ENCODE measurements at regions not wholly inside any gene's neighbourhood (a gene's known extent, or its start where the extent isn't known, plus 50 kb on each side); places are given as distances from the start of the nearest gene placed in this dataset.

GRCh38 chr1:38448893-38449292 lies 402.3 kb upstream of the POU3F1 start:
- TF ChIP-seq JUND (IDR thresholded peaks at IDR 0.05; ENCODE audit: low read depth) = no peak
- in situ Hi-C loops (cut with HindIII; ENCODE audit: low pct_unique_long_range_greater_than_20kb, low sequenced_read_pairs) = no loop called here
- no peak for DNase-seq (ENCODE audit: low read depth in 1 of 2, low spot score in 1 of 2)

GRCh38 chr1:38446936-38447335 lies 400.3 kb upstream of the POU3F1 start:
- DNase-seq (ENCODE audit: low read depth in 1 of 2, low spot score in 1 of 2) = no peak
- in situ Hi-C loops (cut with HindIII; ENCODE audit: low pct_unique_long_range_greater_than_20kb, low sequenced_read_pairs) = no loop called here
- TF ChIP-seq JUND (IDR thresholded peaks at IDR 0.05; ENCODE audit: low read depth) = no peak

GRCh38 chr1:38444770-38445442 lies 398.3 kb upstream of the POU3F1 start:
- DNase-seq (ENCODE audit: low read depth in 1 of 2, low spot score in 1 of 2) = no peak
- in situ Hi-C loops (cut with HindIII; ENCODE audit: low pct_unique_long_range_greater_than_20kb, low sequenced_read_pairs) = no loop called here
- TF ChIP-seq JUND (IDR thresholded peaks at IDR 0.05; ENCODE audit: low read depth) = no peak

- in situ Hi-C loops (cut with HindIII; ENCODE audit: low pct_unique_long_range_greater_than_20kb, low sequenced_read_pairs) = no loop called here
- DNase-seq (ENCODE audit: low read depth in 1 of 2, low spot score in 1 of 2) = no peak
- no peak for TF ChIP-seq JUND (IDR thresholded peaks at IDR 0.05; ENCODE audit: low read depth)
Measured at GRCh38 chr1:38444311-38444710, 397.7 kb upstream of the POU3F1 start.

- TF ChIP-seq JUND (IDR thresholded peaks at IDR 0.05; ENCODE audit: low read depth) = no peak
- no peak for DNase-seq (ENCODE audit: low read depth in 1 of 2, low spot score in 1 of 2)
- in situ Hi-C loops (cut with HindIII; ENCODE audit: low pct_unique_long_range_greater_than_20kb, low sequenced_read_pairs) = no loop called here
Measured at GRCh38 chr1:38440402-38440801, 393.8 kb upstream of the POU3F1 start.

- no peak for DNase-seq (ENCODE audit: low read depth in 1 of 2, low spot score in 1 of 2)
- no peak for TF ChIP-seq JUND (IDR thresholded peaks at IDR 0.05; ENCODE audit: low read depth)
- in situ Hi-C loops (cut with HindIII; ENCODE audit: low pct_unique_long_range_greater_than_20kb, low sequenced_read_pairs) = no loop called here
Measured at GRCh38 chr1:38436749-38437148, 390.2 kb upstream of the POU3F1 start.

- no peak for DNase-seq (ENCODE audit: low read depth in 1 of 2, low spot score in 1 of 2)
- TF ChIP-seq JUND (IDR thresholded peaks at IDR 0.05; ENCODE audit: low read depth) = no peak
- in situ Hi-C loops (cut with HindIII; ENCODE audit: low pct_unique_long_range_greater_than_20kb, low sequenced_read_pairs) = no loop called here
Measured at GRCh38 chr1:38436006-38436405, 389.4 kb upstream of the POU3F1 start.

GRCh38 chr1:38433084-38433722 lies 386.6 kb upstream of the POU3F1 start:
- no peak for DNase-seq (ENCODE audit: low read depth in 1 of 2, low spot score in 1 of 2)
- in situ Hi-C loops (cut with HindIII; ENCODE audit: low pct_unique_long_range_greater_than_20kb, low sequenced_read_pairs) = no loop called here
- TF ChIP-seq JUND (IDR thresholded peaks at IDR 0.05; ENCODE audit: low read depth) = no peak

GRCh38 chr1:38431535-38432376 lies 385.2 kb upstream of the POU3F1 start:
- in situ Hi-C loops (cut with HindIII; ENCODE audit: low pct_unique_long_range_greater_than_20kb, low sequenced_read_pairs) = no loop called here
- TF ChIP-seq JUND (IDR thresholded peaks at IDR 0.05; ENCODE audit: low read depth) = no peak
- no peak for DNase-seq (ENCODE audit: low read depth in 1 of 2, low spot score in 1 of 2)

GRCh38 chr1:38430949-38431348 lies 384.4 kb upstream of the POU3F1 start:
- DNase-seq (ENCODE audit: low read depth in 1 of 2, low spot score in 1 of 2) = no peak
- in situ Hi-C loops (cut with HindIII; ENCODE audit: low pct_unique_long_range_greater_than_20kb, low sequenced_read_pairs) = no loop called here
- TF ChIP-seq JUND (IDR thresholded peaks at IDR 0.05; ENCODE audit: low read depth) = no peak

- DNase-seq (ENCODE audit: low read depth in 1 of 2, low spot score in 1 of 2) = no peak
Measured at GRCh38 chr1:38424677-38425076, 378.1 kb upstream of the POU3F1 start.

GRCh38 chr1:38420666-38421065 lies 374.1 kb upstream of the POU3F1 start:
- DNase-seq (ENCODE audit: low read depth in 1 of 2, low spot score in 1 of 2) = no peak
- TF ChIP-seq JUND (IDR thresholded peaks at IDR 0.05; ENCODE audit: low read depth) = no peak
- in situ Hi-C loops (cut with HindIII; ENCODE audit: low pct_unique_long_range_greater_than_20kb, low sequenced_read_pairs) = no loop called here

More at GRCh38 chr1:38424677-38425076, 378.1 kb upstream of the POU3F1 start:
- no peak for TF ChIP-seq JUND (IDR thresholded peaks at IDR 0.05; ENCODE audit: low read depth)
- in situ Hi-C loops (cut with HindIII; ENCODE audit: low pct_unique_long_range_greater_than_20kb, low sequenced_read_pairs) = no loop called here
